ENCODE measurements at regions not wholly inside any gene's neighbourhood (a gene's known extent, or its start where the extent isn't known, plus 50 kb on each side); places are given as distances from the start of the nearest gene placed in this dataset.

DNA sequence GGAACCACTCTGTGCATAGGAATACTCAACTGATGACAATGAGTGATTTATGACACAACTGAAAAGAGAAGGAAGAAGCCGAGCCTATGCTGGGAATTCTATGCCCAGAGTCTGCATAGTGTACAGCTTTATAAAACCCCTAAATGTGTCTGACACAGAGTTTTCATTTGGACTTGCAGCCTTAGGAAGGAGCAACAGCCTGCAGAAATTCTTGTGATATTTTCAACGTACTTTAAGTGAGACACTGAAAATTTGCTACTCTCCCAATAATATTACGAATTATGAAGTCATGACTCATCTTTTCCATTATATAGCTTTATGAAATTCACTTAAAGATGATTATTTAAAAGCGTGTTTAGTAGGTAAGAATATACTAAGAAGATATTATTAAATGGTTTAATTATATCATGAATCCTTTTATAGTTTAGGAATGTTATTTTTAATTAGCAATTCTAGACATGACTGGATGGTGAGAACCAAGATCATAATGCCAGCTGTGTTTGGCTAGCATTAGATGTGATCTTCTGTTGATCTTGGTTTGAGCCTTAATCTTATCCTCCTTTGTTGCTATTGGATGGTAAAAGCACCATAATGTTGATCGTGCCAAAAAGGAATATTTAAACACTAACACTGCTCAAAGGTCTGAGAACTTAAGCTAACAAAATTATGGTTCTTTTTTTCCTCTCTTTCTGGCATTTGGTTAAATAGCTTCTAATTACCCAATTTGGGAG is 785.1 kb upstream of the ADGRL4 start:
- DNase-seq (ENCODE audit: extremely low read depth, low read depth), result no peak

DNA sequence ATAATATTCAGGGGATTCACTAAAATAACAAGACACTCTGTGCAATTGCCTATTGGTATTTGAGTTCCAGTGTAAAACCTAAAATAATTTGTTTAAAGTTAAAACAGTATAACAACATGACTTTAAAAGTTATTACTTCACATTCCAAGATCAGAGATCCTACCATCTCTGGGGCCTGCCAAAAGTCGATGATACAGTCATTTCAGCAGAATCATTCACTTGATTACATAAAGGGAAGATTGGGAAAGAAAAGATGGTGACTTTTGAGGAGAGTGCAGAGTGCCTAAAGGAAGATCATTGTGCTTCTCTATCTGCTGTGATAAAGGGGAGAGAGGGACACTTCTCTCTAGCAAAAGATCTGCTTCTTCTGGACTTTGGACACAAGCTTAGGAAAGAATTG is 784.4 kb upstream of the ADGRL4 start:
- no peak for DNase-seq (ENCODE audit: extremely low read depth, low read depth)

DNA sequence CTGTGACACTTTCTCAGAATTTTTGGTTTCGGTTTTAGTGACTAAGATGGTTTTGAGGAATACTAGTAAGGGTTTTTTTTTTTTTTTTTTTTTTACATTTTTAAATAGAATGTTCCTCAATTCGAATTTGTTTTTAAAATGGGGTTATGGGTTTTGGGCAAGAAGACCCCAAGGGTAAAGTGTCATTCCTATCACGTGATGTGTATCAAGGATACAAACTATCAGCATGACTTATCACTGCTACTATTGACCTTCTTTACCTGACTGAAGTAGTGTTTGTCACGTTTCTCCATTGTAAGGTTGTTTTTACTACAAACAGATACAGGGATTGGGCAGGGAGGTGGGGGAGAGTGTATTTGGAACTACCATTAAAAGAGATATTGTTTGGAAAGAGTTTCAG is 781.1 kb upstream of the ADGRL4 start:
- no peak for DNase-seq (ENCODE audit: extremely low read depth, low read depth)

DNA sequence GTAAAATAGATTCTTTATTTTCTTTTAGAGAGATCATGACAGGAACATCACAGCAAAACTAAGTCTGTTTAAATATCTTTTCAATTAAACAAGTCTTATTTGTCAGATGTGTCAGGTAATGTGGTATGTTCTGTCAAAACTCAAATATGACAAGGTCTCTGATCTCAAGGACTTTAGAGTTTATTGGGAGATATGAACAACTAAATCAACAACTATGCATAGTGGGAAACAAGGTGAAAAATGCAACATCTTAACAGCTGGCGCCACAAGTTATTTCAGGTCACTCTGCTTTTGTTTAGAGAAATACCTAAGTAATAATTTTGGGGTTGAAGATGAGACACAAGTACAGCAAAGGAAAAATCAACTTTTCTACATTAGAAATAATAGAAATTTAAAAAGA is 779.4 kb upstream of the ADGRL4 start:
- DNase-seq (ENCODE audit: extremely low read depth, low read depth), result no peak

DNA sequence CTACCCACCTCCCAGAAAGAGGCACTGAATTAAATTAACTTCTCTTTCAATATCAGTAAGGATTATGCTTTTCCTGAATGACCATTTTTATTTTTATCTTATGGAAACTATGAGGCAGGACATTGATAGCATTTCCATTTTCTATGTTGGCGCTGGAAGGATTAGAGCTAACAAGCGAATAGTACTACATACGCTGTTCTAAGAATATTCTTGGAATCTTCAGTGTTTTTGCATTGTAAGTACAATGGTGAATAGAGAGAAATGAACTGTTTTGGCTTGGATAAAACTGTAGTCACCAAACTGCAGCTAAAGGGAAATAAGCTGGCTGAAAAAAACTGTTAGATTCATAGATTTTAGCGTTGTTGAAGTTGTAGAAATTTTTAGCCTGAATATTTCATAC is 779.0 kb upstream of the ADGRL4 start:
- no peak for DNase-seq (ENCODE audit: extremely low read depth, low read depth)

DNA sequence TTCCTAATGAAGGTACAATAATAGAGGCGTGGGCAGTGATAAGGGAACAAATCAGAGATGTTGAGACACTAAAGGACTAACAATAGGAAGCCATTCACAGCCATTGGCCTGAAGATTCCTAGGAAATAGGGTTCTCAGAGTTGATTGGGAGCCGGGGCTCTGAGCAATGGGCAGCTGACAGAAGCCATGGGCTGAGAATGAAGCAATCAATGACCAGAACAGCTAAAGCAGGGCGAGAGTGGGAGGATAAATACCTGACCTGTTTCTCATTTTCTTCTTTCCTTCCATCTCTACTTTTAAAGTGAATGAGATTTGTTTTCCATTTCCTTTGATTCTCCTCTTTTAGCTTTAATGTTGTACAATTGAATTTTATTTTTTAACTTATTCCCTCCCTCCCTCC is 774.7 kb upstream of the ADGRL4 start:
- no peak for DNase-seq (ENCODE audit: extremely low read depth, low read depth)

DNA sequence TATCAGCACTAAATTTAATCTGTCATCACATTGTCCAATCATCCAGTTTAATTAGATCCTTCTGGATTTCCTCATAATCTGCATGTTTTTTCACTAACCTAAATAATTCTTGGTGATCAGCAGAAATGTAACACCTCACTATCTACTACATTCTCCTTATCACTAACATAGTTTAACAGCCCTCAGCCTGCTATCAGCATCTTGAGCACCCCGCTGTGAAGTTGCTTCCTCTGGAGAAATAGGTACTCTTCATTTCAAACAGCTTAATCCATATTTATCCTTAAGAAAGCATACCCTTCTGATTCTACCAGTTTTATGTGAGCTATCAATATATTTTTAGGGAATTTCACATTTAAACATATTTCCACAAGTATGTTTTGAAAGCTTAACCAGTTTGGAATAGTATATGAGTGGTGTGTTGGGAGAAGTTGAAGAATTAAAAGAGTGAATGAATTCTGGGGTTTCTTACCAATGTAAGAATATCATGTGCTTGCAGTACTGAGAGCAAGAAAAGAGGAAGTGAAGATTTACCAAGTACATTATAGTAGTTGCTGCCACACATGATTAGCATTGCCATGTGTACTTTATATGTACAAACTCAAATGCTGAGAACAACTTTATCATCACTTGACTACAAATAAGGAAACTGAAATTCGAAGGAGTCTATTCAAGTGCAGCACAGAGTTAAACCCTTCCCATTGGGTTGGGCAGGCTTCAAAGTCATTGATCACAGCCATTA is 771.1 kb upstream of the ADGRL4 start:
- no peak for DNase-seq (ENCODE audit: extremely low read depth, low read depth)

DNA sequence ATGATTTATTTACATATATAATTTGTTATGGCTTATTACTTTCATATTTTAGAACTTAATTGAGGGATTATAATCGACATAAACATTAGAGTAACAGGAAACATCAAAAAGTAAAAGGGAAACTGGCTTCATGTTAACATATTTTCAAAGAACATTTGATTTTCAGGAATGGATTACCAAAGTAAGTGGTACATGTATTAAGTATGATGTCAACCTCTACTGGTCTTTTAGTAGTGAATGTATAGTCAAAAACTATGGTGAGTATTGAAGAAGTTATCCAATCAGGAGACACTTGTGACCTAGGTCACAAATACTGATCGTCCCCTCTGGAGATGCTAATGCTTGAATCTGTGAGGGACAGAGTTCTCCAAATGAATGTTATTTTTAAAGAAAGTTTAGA is 768.9 kb upstream of the ADGRL4 start:
- DNase-seq (ENCODE audit: extremely low read depth, low read depth), result no peak

DNA sequence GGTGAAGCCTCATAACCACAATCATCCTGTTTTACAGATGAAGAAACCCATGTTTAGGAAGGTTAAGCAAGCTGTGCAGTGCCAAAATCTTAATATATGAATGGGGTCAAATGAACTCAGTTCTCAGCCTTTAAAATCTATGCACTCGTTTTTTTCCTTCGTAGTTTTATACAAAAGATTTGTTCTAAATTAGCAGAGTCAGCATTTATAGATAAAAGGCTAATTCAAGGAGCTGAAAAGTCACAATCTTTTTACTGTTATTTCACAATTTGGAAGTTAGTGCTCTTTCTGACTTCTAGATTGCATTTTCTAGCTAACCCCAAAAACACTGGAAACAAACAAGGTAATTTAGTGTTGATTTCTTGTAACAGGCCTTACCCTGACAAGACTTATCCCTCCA is 766.9 kb upstream of the ADGRL4 start:
- no peak for DNase-seq (ENCODE audit: extremely low read depth, low read depth)

DNA sequence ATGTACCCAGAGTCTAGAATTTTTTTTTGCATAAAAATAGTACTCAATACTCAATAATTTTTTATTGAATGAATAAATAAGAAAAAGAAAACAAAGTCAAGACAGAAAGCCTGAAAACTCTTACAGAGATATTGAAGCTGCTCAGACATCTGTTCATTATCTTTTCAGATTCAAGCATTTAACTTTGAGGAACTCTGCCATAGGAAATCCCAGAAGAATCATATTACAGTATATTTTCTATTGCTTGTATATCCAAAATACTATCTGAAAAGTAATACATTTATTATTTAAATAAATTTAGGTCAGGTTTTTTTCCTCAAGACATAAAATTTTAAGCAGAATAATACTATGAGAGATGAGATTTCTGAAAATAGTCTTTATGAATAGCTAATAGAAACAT is 755.9 kb upstream of the ADGRL4 start:
- DNase-seq (ENCODE audit: extremely low read depth, low read depth), result no peak

DNA sequence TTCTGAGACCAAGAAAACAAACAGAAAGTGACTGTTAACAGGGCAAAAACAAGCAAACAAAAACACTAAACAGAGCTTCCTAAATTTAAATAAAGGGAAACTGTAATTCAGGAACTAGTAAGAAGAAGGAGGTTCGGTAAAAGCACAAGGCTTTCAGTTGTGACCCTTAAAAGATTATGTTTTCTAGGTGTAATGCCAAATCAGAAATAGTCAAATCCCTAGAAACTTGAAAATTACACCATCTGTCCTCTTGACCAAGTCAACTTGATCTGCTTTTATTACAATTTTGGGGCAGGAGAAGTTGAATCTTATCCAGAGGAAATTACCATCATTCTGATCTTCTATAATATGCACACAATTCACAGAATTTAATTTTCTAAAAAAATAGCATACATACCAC is 754.0 kb upstream of the ADGRL4 start:
- no peak for DNase-seq (ENCODE audit: extremely low read depth, low read depth)

DNA sequence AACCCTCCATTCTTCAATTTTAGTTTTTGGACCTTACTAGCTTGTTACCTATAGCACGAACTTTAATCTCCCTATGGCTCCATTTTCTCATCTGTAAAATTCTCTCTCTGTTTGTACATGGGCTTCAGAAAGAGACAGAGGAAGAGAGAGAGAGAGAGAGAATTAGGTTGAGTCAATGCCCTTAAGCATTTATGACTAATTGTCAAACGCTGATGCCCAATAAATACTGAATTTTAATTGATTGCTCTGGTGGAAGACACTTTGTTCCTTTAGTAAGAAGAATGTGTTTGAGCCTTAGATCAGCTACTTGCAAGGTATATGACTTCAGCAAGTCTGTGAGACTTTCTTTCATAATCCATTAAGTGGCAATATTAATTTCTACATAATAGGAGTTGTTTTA is 743.1 kb upstream of the ADGRL4 start:
- no peak for DNase-seq (ENCODE audit: extremely low read depth, low read depth)

DNA sequence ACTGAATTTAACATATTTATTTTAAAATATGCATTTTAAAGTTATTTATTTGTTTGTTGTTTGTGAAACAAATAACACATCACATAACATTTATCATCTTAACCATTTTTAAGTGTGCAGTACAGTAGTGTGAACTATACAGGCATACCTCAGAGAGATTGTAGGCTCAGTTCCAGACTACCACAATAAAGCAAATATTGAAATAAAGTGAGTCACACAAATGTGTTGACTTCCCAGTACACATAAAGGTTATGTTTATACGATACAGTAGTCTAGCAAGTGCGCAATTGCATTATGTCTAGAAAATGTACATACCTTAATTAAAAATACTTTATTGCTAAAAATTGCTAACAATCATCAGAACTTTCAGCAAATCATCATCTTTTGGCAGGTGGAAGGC is 739.4 kb upstream of the ADGRL4 start:
- peak; percentile 41 for DNase-seq (ENCODE audit: extremely low read depth, low read depth)

DNA sequence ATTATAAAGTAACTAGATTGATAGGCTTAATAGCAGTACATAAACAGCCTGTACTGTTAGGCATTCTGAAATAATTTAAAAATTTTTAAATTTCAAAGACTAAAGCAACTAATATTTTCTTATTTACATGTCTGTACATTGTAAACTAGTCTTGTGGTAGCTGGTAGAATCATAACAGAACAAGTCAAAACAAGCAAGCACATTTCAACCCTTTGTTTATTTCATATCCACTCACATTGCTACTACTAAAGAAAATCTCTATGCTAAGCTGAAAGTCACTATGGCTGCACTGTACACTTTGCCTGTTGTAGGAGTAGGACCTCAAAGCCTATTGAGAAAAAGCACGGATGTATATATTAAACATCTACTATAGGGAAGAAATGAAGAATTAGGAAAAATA is 738.2 kb upstream of the ADGRL4 start:
- DNase-seq (ENCODE audit: extremely low read depth, low read depth), result no peak

DNA sequence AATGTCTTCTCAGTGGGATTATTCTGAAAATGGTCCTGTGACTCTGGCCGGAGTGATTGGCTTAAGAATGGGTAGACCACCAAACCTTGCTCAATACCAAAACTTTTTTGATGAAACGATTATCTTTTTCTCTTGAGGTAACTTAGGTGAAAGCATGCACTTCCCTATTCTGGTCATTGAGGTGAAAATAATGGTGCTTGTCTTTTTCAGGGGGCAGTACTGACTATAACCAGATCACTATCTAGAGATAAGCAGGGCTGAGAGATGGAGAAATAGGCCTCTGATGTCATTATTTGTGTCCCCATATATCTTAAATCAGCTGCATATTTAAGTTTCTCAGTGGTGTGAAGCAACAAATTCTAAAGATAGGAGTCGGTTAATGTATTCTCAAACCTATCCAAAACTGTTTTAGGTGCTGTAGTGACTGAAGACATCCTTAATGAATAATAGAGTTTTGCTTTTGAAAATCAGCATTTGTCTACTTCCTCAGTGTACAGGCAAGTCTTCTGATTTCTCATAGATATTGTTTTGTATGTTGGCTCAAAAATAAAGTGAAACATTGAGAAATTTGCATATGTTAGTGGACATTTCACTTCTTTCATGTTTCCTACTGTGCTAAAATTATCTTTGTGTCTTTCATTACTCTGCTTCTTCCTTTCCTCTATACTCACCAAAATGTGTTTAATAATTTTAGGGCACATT is 735.3 kb upstream of the ADGRL4 start:
- no peak for DNase-seq (ENCODE audit: extremely low read depth, low read depth)

DNA sequence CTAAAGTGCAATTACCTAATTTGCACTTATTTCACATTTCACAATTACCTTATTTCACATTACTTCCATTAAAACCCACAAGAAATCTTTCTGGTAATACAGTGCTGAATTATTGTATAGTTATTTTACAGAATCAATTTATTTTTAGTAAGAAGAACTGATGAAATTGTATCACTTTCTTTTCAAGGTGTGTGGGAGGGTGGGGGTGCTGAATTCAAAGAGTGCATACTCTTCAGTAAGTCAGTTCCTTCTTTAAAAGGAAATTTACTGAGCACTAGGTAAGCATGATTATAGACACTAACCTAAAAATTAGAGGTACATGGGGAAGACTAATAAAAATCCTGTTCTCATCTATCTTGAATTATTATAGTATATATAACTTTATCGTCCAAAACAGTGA is 731.6 kb upstream of the ADGRL4 start:
- DNase-seq (ENCODE audit: extremely low read depth, low read depth), result no peak

DNA sequence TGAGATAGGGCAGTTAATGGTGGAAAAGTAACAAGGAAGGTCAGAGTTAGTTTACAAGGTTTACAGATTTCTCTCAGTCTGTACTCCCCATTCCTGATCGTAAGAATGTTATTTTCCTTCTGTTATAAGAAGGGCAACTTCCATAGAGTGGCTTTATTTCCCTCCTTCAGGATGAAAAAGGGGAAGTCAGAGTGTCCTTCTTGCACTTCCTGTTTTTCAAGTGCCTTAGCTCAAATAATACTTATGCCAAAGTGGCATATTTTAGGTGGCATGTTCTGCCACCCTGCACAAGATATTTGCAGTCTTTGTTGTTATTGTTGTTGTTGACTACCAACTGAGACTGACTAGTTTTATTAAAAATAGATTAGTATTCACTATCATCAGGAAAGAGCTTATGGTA is 730.7 kb upstream of the ADGRL4 start:
- no peak for DNase-seq (ENCODE audit: extremely low read depth, low read depth)

DNA sequence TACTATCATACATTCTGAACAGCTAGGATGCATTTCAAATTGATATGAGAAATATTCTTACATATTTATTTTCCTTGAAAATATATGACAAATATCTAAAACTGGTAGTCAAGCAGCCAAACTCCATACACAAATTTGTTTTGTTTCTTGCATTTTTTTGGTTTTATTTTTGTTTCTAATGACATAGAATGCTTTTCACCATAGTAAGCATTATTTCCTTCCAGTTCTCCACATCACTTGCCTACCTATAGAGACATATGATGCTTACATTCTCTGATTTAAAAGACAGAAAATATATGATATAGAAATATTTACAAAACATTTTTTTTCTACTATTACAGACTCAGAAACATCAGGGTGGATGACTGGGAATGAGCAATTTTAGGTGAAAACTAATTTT is 726.4 kb upstream of the ADGRL4 start:
- no peak for DNase-seq (ENCODE audit: extremely low read depth, low read depth)

DNA sequence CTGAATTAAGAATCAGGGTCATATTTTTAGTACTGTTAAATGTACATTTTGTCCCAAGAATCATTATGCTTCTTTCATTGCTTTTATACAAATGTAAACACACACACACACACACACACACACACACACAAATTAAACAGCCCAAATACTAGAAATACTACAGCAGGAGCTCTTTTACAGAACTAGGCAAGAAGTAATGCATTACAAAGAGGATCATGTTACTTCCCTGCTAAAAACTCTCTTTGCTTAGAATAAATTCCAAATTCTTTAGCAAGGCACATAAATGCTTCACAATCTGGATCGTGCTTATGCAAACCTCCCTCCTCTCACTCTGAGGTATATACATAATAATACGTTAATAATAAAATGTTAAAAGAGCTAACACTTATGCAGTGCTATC is 720.4 kb upstream of the ADGRL4 start:
- no peak for DNase-seq (ENCODE audit: extremely low read depth, low read depth)

DNA sequence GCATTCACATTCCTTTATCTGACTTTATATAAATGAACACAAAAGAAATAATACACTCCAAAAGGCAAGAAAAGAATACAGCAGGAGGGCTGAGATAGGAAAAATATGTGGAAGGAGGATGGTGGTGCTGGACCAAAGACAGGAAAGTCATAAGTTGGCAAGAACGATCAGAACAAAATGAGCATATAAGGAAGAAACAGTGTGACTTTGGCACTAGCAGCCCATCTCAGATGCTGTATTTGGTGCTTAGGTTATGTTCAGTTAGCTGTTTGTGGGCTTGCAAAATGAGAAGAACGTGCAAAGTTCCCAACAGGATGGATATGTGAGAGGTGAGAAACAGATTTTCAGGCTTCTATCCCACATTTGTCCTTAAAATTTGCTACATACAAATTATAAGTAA is 719.8 kb upstream of the ADGRL4 start:
- DNase-seq (ENCODE audit: extremely low read depth, low read depth), result no peak

DNA sequence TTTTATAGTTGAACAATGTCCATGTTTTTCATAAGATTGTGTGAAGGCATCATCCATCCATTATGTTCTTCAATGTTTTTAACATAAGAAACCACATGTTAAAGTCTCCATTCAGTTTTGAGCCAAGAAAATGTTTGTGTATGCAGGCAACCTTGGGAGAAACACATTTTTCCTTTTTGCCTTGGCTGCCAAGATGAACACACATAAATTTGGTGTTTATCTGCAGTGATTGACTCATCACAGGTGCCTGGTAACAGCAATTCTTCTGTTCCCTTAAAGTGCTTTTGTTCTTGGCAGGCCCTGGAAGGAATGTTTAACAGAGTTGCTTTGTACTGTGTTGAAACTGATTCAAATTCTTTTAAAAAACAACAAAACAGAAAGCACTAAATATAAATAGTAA is 709.9 kb upstream of the ADGRL4 start:
- no peak for DNase-seq (ENCODE audit: extremely low read depth, low read depth)

DNA sequence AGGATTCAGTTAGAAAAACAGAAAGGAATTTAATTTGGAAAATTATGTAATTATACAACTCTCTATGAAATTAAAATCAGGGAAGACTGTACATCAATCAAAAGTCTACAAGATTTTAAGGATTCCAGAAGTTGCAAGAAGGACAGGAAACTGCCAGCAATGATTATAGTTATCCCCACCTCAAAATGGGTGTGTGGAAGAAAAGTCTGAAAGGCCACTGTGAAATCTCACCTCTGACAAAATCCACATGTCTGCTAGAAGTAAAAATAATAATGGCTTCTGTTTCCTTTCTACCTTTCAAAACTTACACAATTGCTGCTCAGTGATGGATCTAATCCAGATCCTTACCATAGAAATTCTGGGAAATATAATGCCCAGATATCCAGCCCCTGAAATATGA is 708.1 kb upstream of the ADGRL4 start:
- no peak for DNase-seq (ENCODE audit: extremely low read depth, low read depth)

All from NCI-H460 (cell line).